Suprapubic skin (tissue), 4 donors: ENCODE measurements at regions not wholly inside any gene's neighbourhood (a gene's known extent, or its start where the extent isn't known, plus 50 kb on each side); places are given as distances from the start of the nearest gene placed in this dataset.

Experiments
- DNase-seq, 2 donors: peaks; one replicate each; pipeline ENCODE4 v3.0.0-alpha.2; 2019; ENCODE audit warnings: low spot score in 2 of 2
- H3K27ac ChIP-seq: fragments of 200-600 bp; sonication (generic); one replicate; pipeline ENCODE4 v1.5.1; 2019
- H3K27me3 ChIP-seq: fragments of 200-600 bp; sonication (generic); one replicate; pipeline ENCODE4 v1.5.1; 2019
- H3K36me3 ChIP-seq: fragments of 200-600 bp; sonication (generic); one replicate; pipeline ENCODE4 v1.5.1; 2019
- H3K4me1 ChIP-seq: fragments of 200-600 bp; sonication (generic); one replicate; pipeline ENCODE4 v1.5.1; 2019
- H3K4me3 ChIP-seq: fragments of 200-600 bp; sonication (generic); one replicate; pipeline ENCODE4 v1.5.1; 2019; ENCODE audit warnings: mild to moderate bottlenecking
- H3K9me3 ChIP-seq: fragments of 200-600 bp; sonication (generic); one replicate; pipeline ENCODE4 v1.5.1; 2019
- CTCF ChIP-seq, 2 donors: fragments of 200-600 bp in 1 of 2; fragments of 450-650 bp in 1 of 2; sonication (generic) in 1 of 2; IDR thresholded peaks; one replicate each; pipeline ENCODE4 v1.5.1; 2016 to 2019; ENCODE audit warnings: antibody characterized with exemption in 2 of 2, mild to moderate bottlenecking in 1 of 2, moderate library complexity in 1 of 2
- EP300 ChIP-seq: sonication (generic); formaldehyde crosslinking; IDR thresholded peaks from one replicate; pipeline ENCODE4 v1.6.1; 2017; ENCODE audit warnings: antibody characterized with exemption
- POLR2A ChIP-seq, 2 donors: fragments of 450-650 bp; IDR thresholded peaks; one replicate each; pipeline ENCODE4 v1.6.1; 2017; ENCODE audit warnings: antibody characterized with exemption in 2 of 2, mild to moderate bottlenecking in 2 of 2, moderate library complexity in 2 of 2
- POLR2AphosphoS5 ChIP-seq, 3 donors: sonication (generic); formaldehyde crosslinking; IDR thresholded peaks; one replicate each; pipeline ENCODE4 v1.6.1; 2017; ENCODE audit warnings: antibody characterized with exemption in 3 of 3
- WGBS: methylation state at CpG from one replicate; pipeline ENCODE4 v1.1.5; 2018; 5-methylcytosine and 5-hydroxymethylcytosine counted together

DNA sequence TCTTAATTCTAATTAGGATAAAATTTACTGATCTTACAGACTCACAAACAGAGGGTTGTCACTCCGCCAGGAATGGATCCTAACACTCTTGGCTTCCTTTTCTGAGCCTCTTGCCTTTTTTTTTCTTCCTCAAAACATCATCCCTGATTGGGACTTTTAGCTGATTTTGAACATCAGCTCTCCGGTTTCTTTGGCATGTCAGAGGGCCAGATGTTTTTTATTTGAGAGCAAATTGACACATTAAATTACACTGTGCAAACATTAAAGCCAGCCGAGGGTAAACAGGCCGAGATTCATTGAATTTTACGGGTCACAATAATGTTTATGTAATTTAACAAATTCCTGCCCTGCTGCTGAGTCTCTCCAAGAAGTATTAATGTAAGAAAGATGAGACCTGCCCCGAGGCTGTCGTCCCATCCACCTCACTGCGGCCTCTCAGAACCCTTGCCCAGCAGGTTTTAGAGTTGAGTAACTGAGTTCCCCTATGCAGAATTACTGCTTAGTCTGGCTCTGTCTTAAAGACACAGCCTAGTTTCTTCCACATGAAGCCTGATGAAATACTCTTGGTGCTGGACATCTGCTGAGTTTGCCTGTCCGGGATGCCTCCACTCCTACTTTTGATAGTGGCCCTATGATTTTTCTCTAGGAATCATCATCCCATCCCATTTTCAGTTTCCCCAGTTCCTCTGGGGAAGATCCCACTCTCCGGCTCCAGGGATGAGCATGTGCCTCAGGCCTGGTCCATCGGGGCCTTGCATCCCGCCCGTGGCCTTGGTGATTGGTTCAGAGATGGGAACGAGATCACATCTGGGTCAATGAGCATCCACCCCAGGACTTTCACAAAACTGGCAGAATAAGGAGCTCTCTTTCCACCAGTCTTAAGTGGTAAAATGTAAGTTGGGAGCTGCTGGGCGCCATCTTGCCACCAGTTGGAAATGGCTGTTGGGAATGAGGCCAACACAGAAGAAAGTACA is 226.6 kb upstream of the TLE3 start:
- no peak overlapping the region for H3K27ac ChIP-seq
- 51% methylated on average over 15 of the region's 15 CpGs for WGBS
- DNase-seq, result no peak
- no peak for TF ChIP-seq CTCF (IDR thresholded peaks at IDR 0.05)
- no peak for TF ChIP-seq EP300
- TF ChIP-seq POLR2A (IDR thresholded peaks at IDR 0.05), result no peak
- TF ChIP-seq POLR2AphosphoS5 (IDR thresholded peaks at IDR 0.05), result no peak
- H3K27me3 ChIP-seq, result no peaks in the 10 kb centered on the region
- no peak overlapping the region for H3K4me3 ChIP-seq
- H3K9me3 ChIP-seq, result no peaks in the 10 kb centered on the region
- H3K36me3 ChIP-seq, result no peaks in the 10 kb centered on the region
- H3K4me1 ChIP-seq, result peaks cover 50% of the 10 kb centered on the region

DNA sequence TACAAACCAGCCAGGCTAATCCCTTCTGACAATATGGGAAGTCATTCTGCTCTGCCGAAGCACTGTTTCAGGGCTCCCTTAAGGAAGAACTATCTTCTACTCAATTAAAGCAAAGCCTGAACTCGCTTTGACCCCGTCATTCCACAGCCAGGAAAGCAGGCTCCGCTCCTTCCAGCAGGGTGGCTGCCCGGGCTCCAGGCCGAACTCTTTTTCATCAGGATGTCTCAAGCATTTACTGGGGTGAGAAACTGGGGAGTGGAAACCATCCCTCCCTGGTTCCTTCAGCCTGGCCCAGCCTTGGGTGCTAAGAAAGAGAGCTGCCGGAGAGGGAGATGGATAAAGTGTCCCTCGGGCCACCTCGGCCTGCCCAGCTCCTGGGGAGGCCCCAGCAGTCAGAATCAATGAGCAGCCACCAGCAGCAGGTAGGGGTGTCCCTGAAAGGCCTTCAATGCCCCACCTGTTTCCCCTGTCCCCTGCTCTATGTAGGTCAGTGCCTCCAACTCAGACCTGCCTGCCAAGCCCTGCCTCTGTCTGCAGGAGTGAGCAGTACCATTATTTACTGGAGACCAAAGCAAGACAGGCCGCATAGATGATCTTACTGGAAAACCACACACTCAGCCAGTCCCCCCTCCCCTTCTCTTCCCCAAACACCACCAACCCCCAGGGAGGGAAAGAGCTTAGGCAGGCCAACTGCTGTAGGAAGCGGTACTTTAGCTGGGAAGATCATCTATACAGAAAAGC is 225.6 kb upstream of the TLE3 start:
- no peaks in the 10 kb centered on the region for H3K27me3 ChIP-seq
- peak; percentile 84 to 87 for DNase-seq
- peaks cover 53% of the 10 kb centered on the region for H3K4me1 ChIP-seq
- H3K9me3 ChIP-seq, result no peaks in the 10 kb centered on the region
- H3K4me3 ChIP-seq, result no peak overlapping the region
- no peak for TF ChIP-seq CTCF (IDR thresholded peaks at IDR 0.05)
- TF ChIP-seq EP300, result no peak
- no peak for TF ChIP-seq POLR2A (IDR thresholded peaks at IDR 0.05)
- no peak for TF ChIP-seq POLR2AphosphoS5 (IDR thresholded peaks at IDR 0.05)
- no peaks in the 10 kb centered on the region for H3K36me3 ChIP-seq
- peak overlapping the region; percentile 39 for H3K27ac ChIP-seq
- 51% methylated on average over 8 of the region's 11 CpGs for whole genome bisulfite sequencing

- 84% methylated on average over 6 of the region's 6 CpGs for WGBS
- H3K4me1 ChIP-seq, result peaks cover 52% of the 10 kb centered on the region
- H3K27me3 ChIP-seq, result no peaks in the 10 kb centered on the region
- TF ChIP-seq POLR2AphosphoS5 (IDR thresholded peaks at IDR 0.05) (no peak), CTCF (IDR thresholded peaks at IDR 0.05) (no peak), EP300 (no peak), POLR2A (IDR thresholded peaks at IDR 0.05) (no peak)
- H3K36me3 ChIP-seq, result no peaks in the 10 kb centered on the region
- no peak overlapping the region for H3K4me3 ChIP-seq
- no peak for DNase-seq
- no peaks in the 10 kb centered on the region for H3K9me3 ChIP-seq
- H3K27ac ChIP-seq, result no peak overlapping the region
These were observed 224.4 kb upstream of the TLE3 start for GRCh38 chr15:70322051-70322668.

- H3K4me3 ChIP-seq, result no peak overlapping the region
- H3K27ac ChIP-seq, result no peak overlapping the region
- TF ChIP-seq POLR2AphosphoS5 (IDR thresholded peaks at IDR 0.05), result no peak
- TF ChIP-seq EP300, result no peak
- no peak for DNase-seq
- no peaks in the 10 kb centered on the region for H3K27me3 ChIP-seq
- WGBS, result 64% methylated on average over 4 of the region's 4 CpGs
- H3K4me1 ChIP-seq, result peaks cover 52% of the 10 kb centered on the region
- no peaks in the 10 kb centered on the region for H3K9me3 ChIP-seq
- H3K36me3 ChIP-seq, result no peaks in the 10 kb centered on the region
These were observed 223.6 kb upstream of the TLE3 start for GRCh38 chr15:70321172-70321819.

DNA sequence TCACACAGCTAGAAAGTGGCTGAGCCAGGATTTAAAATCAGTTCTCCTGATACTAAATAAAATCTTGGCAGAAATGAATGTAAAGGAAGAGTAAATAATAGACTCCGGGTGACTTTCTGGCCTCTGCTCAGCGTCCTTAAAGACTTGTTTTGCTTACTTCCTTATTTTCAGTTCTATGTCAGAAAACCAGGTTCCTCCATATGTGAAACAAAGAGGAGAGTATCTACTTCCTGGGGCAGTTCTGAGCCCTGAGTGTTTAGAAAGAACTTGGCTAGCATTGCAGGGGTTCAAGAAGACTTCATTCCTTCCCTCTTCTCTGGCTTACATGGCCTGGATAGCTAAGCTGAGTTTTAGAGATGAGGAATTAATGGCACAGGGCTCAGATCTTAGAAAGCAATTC is 222.8 kb upstream of the TLE3 start:
- 51% methylated on average over 2 of the region's 2 CpGs for WGBS
- TF ChIP-seq POLR2A (IDR thresholded peaks at IDR 0.05), result no peak
- TF ChIP-seq CTCF (IDR thresholded peaks at IDR 0.05), result no peak
- TF ChIP-seq POLR2AphosphoS5 (IDR thresholded peaks at IDR 0.05), result no peak
- no peak for TF ChIP-seq EP300

More for the DNA sequence above, 222.8 kb upstream of the TLE3 start:
- Histone ChIP-seq H3K4me3 (no peak overlapping the region), H3K27me3 (no peaks in the 10 kb centered on the region), H3K27ac (no peak overlapping the region), H3K9me3 (no peaks in the 10 kb centered on the region), H3K36me3 (no peaks in the 10 kb centered on the region), H3K4me1 (peaks cover 52% of the 10 kb centered on the region)
- DNase-seq, result no peak
